ENCODE measurements at regions not wholly inside any gene's neighbourhood (a gene's known extent, or its start where the extent isn't known, plus 50 kb on each side); places are given as distances from the start of the nearest gene placed in this dataset.

DNA sequence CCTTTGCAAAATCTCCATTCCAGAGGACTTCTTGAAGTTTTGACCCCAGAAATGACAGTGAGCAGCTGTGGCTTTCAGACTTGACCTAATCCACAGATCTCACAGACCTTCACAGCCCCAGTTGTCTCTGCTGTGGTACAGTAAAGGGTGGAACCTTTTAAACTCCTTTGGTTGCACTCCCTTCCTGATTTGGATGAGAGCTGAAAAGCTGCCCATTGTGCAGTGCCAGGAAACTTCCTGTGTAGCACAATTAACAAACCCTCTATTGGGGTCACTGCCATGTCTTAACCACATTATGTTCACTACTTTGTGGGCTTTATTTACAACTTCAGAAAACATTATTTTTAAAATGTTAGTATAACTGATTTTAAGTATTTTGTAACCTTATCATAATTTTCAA, 56.7 kb upstream of the PCSK5 start:
- TF ChIP-seq, protein P1, sequence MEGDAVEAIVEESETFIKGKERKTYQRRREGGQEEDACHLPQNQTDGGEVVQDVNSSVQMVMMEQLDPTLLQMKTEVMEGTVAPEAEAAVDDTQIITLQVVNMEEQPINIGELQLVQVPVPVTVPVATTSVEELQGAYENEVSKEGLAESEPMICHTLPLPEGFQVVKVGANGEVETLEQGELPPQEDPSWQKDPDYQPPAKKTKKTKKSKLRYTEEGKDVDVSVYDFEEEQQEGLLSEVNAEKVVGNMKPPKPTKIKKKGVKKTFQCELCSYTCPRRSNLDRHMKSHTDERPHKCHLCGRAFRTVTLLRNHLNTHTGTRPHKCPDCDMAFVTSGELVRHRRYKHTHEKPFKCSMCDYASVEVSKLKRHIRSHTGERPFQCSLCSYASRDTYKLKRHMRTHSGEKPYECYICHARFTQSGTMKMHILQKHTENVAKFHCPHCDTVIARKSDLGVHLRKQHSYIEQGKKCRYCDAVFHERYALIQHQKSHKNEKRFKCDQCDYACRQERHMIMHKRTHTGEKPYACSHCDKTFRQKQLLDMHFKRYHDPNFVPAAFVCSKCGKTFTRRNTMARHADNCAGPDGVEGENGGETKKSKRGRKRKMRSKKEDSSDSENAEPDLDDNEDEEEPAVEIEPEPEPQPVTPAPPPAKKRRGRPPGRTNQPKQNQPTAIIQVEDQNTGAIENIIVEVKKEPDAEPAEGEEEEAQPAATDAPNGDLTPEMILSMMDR (conservative IDR thresholded peaks at IDR 0.05), result no peak
- H3K9me3 ChIP-seq (ENCODE audit: control insufficient read depth, low read depth, low read length), result no peaks in the 10 kb centered on the region
- no peaks in the 10 kb centered on the region for H3K27me3 Mint-ChIP-seq (ENCODE audit: low read depth)

More for the DNA sequence above, 56.7 kb upstream of the PCSK5 start:
- H3K9me3 Mint-ChIP-seq, result no peaks in the 10 kb centered on the region; a peak in 1 of 5 replicates
- H3K23me2 ChIP-seq (ENCODE audit: insufficient read length, low read depth, low read length, poor library complexity, severe bottlenecking), result no peaks in the 10 kb centered on the region
- H3K23ac ChIP-seq (ENCODE audit: insufficient read length, low read depth, low read length), result no peak overlapping the region
- H3K18ac ChIP-seq (ENCODE audit: insufficient read length, low read depth, low read length), result no peak overlapping the region
- no peaks in the 10 kb centered on the region for H3K79me1 ChIP-seq (ENCODE audit: insufficient read depth, low read depth, low read length, poor library complexity, severe bottlenecking)
- H2AFZ ChIP-seq (ENCODE audit: low read length), result no peak overlapping the region
- no peak overlapping the region for H3K4ac ChIP-seq (ENCODE audit: low read depth, low read length)
- H3K4me3 Mint-ChIP-seq, result no peak overlapping the region
- H4K8ac ChIP-seq (replicated peaks; ENCODE audit: insufficient read length, low read depth, low read length), result no peak overlapping the region
- no peak overlapping the region for H4K5ac ChIP-seq (ENCODE audit: insufficient read length, low read depth, low read length)
- H3T11ph ChIP-seq (ENCODE audit: low read length), result no peak overlapping the region
- no peak overlapping the region for H3K56ac ChIP-seq (ENCODE audit: insufficient read length, low read depth, low read length)
- H3K27ac ChIP-seq (ENCODE audit: insufficient read length, low read depth, low read length), result no peak overlapping the region
- H2BK12ac ChIP-seq (ENCODE audit: insufficient read length, low read depth, low read length), result no peak overlapping the region
- H3K27ac Mint-ChIP-seq, result no peak overlapping the region
- no peak overlapping the region for H2BK5ac ChIP-seq (ENCODE audit: insufficient read length, low read length)
- H3K36me3 Mint-ChIP-seq (ENCODE audit: insufficient read depth in 1 of 3, low read depth in 3 of 3), result no peaks in the 10 kb centered on the region
- H3K4me1 Mint-ChIP-seq, result peaks cover 5 to 6% of the 10 kb centered on the region in 2 experiments
- H2BK120ac ChIP-seq (ENCODE audit: low read depth, low read length, poor library complexity, severe bottlenecking), result no peak overlapping the region
- no peak for DNase-seq
- H2AK5ac ChIP-seq (ENCODE audit: insufficient read length, low read length), result no peak overlapping the region
- no peaks in the 10 kb centered on the region for H3K79me2 ChIP-seq (ENCODE audit: insufficient read depth, low read length)
- no peaks in the 10 kb centered on the region for H3K4me1 ChIP-seq (ENCODE audit: insufficient read depth, low read length)
- no peak overlapping the region for H2BK15ac ChIP-seq (ENCODE audit: low read depth, low read length)
- H4K91ac ChIP-seq (ENCODE audit: insufficient read length, low read depth, low read length), result no peak overlapping the region
- H3K14ac ChIP-seq (ENCODE audit: insufficient read depth, low read length), result no peak overlapping the region
- no peaks in the 10 kb centered on the region for H4K20me1 ChIP-seq (ENCODE audit: control insufficient read depth, insufficient read depth, insufficient read length)
- H3K4me2 ChIP-seq (ENCODE audit: insufficient read depth, insufficient read length, low read length), result no peak overlapping the region
- H2BK20ac ChIP-seq (ENCODE audit: low read depth, low read length, poor library complexity, severe bottlenecking), result no peak overlapping the region
- H3K9ac ChIP-seq (ENCODE audit: extremely low read depth, insufficient read length, low read length), result no peak overlapping the region
- no peaks in the 10 kb centered on the region for H3K27me3 ChIP-seq (ENCODE audit: insufficient read depth, low read length)

Measured in H9 (cell line).